ENCODE measurements at regions not wholly inside any gene's neighbourhood (a gene's known extent, or its start where the extent isn't known, plus 50 kb on each side); places are given as distances from the start of the nearest gene placed in this dataset.

DNA sequence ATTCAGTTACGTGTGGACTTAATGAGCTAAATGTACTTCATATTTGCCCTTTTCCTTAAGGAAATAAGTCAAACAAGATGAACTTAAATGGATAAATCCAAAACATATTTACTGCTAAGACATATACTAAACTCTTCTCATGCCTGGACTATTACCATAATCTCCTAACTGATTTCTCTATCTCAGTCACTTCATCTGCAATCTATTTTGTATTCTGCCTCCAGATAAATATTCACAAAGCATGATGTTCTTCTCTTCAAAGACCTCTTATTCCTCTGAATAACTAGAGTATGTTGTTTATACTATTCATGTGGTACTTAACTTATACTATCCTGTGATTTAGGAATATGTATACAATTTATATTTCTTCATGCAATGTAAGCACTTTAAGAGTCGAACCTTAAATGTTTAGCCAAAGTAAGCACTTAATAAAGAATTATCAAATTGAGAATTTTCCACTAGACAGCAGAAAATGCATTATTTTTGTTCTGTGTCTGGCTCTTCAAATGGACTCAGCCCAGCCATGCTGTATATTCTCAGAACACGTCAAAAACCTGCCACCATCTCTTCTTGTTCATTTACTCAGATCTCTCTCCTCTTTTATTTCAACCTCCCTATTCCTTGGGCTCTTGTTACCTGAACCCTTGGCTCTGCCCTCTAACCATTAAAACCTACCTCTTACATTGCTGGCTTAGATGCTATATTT is 79.9 kb upstream of the ARHGAP28 start:
- no peak for DNase-seq
- Histone ChIP-seq H3K27ac (no peak overlapping the region), H3K27me3 (ENCODE audit: insufficient read depth, low read depth, severe bottlenecking) (no peaks in the 10 kb centered on the region), H3K4me3 (ENCODE audit: low read depth, low read length) (no peak overlapping the region), H3K9me3 (ENCODE audit: severe bottlenecking) (no peaks in the 10 kb centered on the region), H3K36me3 (no peaks in the 10 kb centered on the region)
- TF ChIP-seq CTCF (IDR thresholded peaks at IDR 0.05; ENCODE audit: low read depth, low read length) = no peak

DNA sequence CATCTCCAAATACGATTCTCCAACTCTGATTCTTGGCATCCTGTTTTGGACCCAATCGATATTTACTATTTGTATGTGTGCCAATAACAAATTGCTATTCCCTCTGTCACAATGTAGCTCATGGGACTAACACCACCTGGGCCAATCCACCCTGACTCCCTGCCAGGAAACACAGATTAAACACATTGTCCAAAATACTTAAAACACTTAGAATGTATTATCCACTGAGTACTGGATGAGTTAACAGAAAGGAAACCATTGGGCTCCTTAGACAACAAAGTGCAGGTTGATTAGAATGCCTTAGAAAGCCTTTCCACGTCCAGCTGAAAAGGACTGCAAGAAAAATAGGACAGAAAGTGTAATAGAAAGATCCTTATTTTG is 79.4 kb upstream of the ARHGAP28 start:
- DNase-seq = no peak
- no peaks in the 10 kb centered on the region for H3K36me3 ChIP-seq
- no peaks in the 10 kb centered on the region for H3K9me3 ChIP-seq (ENCODE audit: severe bottlenecking)
- TF ChIP-seq CTCF (IDR thresholded peaks at IDR 0.05; ENCODE audit: low read depth, low read length) = no peak
- H3K27ac ChIP-seq = no peak overlapping the region
- H3K27me3 ChIP-seq (ENCODE audit: insufficient read depth, low read depth, severe bottlenecking) = no peaks in the 10 kb centered on the region
- no peak overlapping the region for H3K4me3 ChIP-seq (ENCODE audit: low read depth, low read length)

GRCh38 chr18:6650747-6651146 is 78.8 kb upstream of the ARHGAP28 start:
- Histone ChIP-seq H3K27ac (no peak overlapping the region), H3K36me3 (no peaks in the 10 kb centered on the region), H3K9me3 (ENCODE audit: severe bottlenecking) (no peaks in the 10 kb centered on the region), H3K4me3 (ENCODE audit: low read depth, low read length) (no peak overlapping the region), H3K27me3 (ENCODE audit: insufficient read depth, low read depth, severe bottlenecking) (no peaks in the 10 kb centered on the region)
- TF ChIP-seq CTCF (IDR thresholded peaks at IDR 0.05; ENCODE audit: low read depth, low read length) = no peak
- DNase-seq = no peak

DNA sequence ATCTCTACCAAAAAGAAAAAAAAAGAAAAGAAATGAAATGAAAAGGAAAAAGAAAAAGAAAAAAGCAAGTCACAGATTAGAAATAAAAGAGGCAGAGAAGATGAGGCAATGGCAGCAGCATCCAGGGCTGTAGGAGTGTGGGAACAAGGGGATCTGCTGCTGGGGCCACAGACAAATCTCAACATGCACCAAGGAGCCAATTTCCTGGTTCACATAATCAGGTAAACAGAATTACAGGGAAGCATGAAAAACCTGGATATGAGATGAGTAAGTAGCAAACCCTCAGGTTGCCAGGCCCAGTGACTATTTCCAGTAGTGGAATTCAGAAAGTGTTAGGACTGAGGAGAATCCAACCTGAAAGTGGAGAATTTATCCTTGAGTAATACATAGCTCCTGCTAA is 77.4 kb upstream of the ARHGAP28 start:
- DNase-seq = no peak
- Histone ChIP-seq H3K4me3 (ENCODE audit: low read depth, low read length) (no peak overlapping the region), H3K27me3 (ENCODE audit: insufficient read depth, low read depth, severe bottlenecking) (no peaks in the 10 kb centered on the region), H3K27ac (no peak overlapping the region), H3K9me3 (ENCODE audit: severe bottlenecking) (peaks cover 2% of the 10 kb centered on the region), H3K36me3 (no peaks in the 10 kb centered on the region)
- no peak for TF ChIP-seq CTCF (IDR thresholded peaks at IDR 0.05; ENCODE audit: low read depth, low read length)

DNA sequence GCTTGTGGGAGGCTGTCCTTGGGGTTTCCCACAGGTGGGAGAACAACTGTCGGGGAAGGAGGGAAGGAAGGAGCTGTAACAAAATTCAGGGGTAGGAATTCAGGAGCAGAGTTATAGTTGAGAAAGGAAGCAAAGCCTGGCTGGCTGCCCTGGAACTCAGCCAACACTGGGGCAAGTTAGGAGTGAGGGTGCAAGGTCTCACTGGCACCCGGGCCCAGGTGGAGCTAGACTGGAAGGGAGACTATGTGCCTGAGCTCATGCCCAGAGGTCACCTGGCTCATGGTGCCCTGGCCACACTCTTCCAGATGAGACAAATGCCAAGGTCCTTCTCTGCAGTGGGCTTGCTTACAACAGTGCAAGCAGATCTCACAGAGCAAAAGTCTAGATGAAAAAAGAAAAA is 75.6 kb upstream of the ARHGAP28 start:
- Histone ChIP-seq H3K27me3 (ENCODE audit: insufficient read depth, low read depth, severe bottlenecking) (no peaks in the 10 kb centered on the region), H3K27ac (no peak overlapping the region), H3K4me3 (ENCODE audit: low read depth, low read length) (no peak overlapping the region), H3K36me3 (no peaks in the 10 kb centered on the region), H3K9me3 (ENCODE audit: severe bottlenecking) (peaks cover 2% of the 10 kb centered on the region)
- DNase-seq = no peak
- TF ChIP-seq CTCF (IDR thresholded peaks at IDR 0.05; ENCODE audit: low read depth, low read length) = no peak
